IPS-15b (cell line): ENCODE measurements at regions not wholly inside any gene's neighbourhood (a gene's known extent, or its start where the extent isn't known, plus 50 kb on each side); places are given as distances from the start of the nearest gene placed in this dataset.
"Not testable (repeated sequence)": the region's sequence is repeated elsewhere in the genome, so short reads cannot be mapped to it uniquely, and the experiment has no call there.

Experiments used
- H3K27me3 ChIP-seq: one replicate; pipeline ENCODE4 v1.6.1; 2013; ENCODE audit warnings: low read length; ENCODE audit not compliant: control insufficient read depth, insufficient read depth
- H3K36me3 ChIP-seq: one replicate; pipeline ENCODE4 v1.6.1; 2013; ENCODE audit warnings: low read length; ENCODE audit not compliant: control insufficient read depth, insufficient read depth
- H3K4me1 ChIP-seq: one replicate; pipeline ENCODE4 v1.6.1; 2013; ENCODE audit warnings: mild to moderate bottlenecking, low read length; ENCODE audit not compliant: control insufficient read depth, insufficient read depth
- H3K4me3 ChIP-seq: one replicate; pipeline ENCODE4 v1.5.1; 2013; ENCODE audit warnings: low read depth, low read length
- H3K9ac ChIP-seq: one replicate; pipeline ENCODE4 v1.6.1; 2013; ENCODE audit warnings: low read depth, mild to moderate bottlenecking, low read length
- H3K9me3 ChIP-seq: one replicate; pipeline ENCODE4 v1.6.1; 2013; ENCODE audit warnings: mild to moderate bottlenecking, low read length; ENCODE audit not compliant: control insufficient read depth, insufficient read depth

DNA sequence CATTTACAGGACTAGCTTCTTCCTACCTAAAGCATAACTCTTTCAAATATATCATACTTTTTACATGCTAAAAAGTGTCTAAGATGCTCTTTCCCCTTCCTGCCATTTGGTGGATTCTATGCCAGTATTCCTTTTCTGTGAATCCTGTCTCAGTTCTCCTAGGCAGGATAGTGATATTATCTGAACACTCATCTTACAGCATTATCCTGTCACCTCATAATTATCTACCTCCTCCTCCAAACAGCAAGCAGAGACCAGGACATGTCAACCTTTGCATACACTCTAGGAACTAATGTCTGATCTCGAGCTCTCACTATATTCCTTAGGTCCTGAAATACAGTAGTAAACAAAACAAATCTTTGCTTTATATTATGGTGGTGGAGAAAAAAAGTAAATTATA is 275.5 kb downstream of the FAM181B start:
- Histone ChIP-seq H3K4me1 (no peaks in the 10 kb centered on the region), H3K27me3 (no peaks in the 10 kb centered on the region), H3K9me3 (no peaks in the 10 kb centered on the region), H3K36me3 (no peaks in the 10 kb centered on the region), H3K9ac (no peak overlapping the region), H3K4me3 (no peak overlapping the region)

DNA sequence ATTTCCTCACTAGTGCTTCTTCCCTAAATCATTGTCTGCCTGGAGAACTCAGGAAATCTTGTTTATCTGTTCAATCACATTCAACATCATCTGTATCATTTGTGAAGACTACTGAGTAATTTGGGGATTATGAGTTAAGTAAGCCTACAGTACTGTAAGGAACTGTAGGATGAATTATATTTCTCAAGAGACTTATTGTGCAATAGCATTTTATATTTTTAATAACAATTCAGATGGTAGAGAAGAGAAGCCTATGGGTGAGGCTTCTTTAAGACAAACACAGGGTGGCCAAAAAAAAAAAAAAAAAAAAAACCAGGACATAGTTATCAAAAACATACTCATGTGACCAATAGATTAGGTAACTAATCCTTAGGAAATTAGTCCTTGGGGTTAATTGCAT is 282.7 kb downstream of the FAM181B start:
- Histone ChIP-seq H3K36me3 (no peaks in the 10 kb centered on the region), H3K4me1 (no peaks in the 10 kb centered on the region), H3K9me3 (no peaks in the 10 kb centered on the region), H3K4me3 (no peak overlapping the region), H3K27me3 (no peaks in the 10 kb centered on the region), H3K9ac (no peak overlapping the region)

DNA sequence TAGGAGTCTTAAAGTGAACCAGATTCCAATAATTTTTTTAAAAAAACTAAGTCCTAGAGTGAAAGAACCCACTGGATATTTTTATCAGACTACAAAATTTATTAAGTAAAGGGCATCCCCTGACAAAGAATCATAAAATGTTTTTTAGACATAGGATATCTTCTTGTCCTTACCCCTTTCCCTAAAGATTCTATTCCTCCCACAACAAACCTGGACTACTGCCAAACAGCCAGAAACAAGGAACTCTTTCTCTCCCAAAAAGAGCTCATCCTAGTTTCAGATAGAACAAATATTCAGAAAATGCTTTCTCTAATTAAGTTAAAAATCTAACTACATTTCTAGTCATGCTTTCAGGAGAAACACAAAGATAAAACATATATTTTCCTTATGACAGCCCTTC is 327.1 kb downstream of the FAM181B start:
- no peaks in the 10 kb centered on the region for H3K36me3 ChIP-seq

DNA sequence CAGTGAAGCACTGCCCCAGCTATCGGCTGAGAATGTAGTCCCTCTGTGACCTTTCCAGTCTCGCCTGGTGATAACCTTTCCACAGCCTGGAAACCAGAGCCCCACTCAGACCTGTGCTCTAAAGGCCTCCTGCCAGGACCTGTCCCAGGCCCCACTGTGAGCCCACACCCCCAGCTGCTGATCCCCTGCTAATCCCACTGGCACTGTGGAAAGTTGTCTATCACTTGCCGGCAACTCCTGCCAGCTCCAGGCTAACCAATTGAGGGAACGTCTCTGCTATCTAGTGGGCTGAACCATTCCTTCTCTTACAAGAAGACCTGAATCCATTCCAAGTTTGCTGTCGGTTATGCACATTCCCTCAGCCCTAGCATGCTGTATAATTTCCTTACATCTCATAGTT is 328.2 kb downstream of the FAM181B start:
- H3K27me3 ChIP-seq = no peaks in the 10 kb centered on the region
- H3K9me3 ChIP-seq = no peaks in the 10 kb centered on the region
- H3K4me1 ChIP-seq = no peaks in the 10 kb centered on the region
- H3K9ac ChIP-seq = no peak overlapping the region
- H3K4me3 ChIP-seq = no peak overlapping the region
- H3K36me3 ChIP-seq = no peaks in the 10 kb centered on the region

More for the DNA sequence above, 327.1 kb downstream of the FAM181B start:
- Histone ChIP-seq H3K9ac (no peak overlapping the region), H3K4me3 (no peak overlapping the region), H3K27me3 (no peaks in the 10 kb centered on the region), H3K9me3 (no peaks in the 10 kb centered on the region), H3K4me1 (no peaks in the 10 kb centered on the region)

DNA sequence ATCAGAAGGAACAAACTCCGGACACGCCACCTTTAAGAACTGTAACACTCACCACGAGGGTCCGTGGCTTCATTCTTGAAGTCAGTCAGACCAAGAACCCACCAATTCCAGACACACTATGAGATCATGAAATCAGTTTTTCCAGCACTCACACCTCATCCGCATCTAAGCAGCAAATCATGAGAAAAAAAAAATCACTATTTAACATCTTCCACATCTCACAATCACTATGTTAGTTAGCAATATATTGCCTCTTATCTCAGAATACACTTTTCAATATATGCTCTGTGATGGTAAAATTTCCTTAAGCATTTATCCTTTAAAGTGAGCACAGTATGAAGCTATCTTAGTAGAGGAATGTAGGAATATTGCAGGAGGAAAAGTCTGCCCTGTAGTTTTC is 328.7 kb downstream of the FAM181B start:
- Histone ChIP-seq H3K36me3 (no peaks in the 10 kb centered on the region), H3K4me3 (no peak overlapping the region), H3K9ac (no peak overlapping the region), H3K9me3 (no peaks in the 10 kb centered on the region), H3K27me3 (no peaks in the 10 kb centered on the region), H3K4me1 (no peaks in the 10 kb centered on the region)

DNA sequence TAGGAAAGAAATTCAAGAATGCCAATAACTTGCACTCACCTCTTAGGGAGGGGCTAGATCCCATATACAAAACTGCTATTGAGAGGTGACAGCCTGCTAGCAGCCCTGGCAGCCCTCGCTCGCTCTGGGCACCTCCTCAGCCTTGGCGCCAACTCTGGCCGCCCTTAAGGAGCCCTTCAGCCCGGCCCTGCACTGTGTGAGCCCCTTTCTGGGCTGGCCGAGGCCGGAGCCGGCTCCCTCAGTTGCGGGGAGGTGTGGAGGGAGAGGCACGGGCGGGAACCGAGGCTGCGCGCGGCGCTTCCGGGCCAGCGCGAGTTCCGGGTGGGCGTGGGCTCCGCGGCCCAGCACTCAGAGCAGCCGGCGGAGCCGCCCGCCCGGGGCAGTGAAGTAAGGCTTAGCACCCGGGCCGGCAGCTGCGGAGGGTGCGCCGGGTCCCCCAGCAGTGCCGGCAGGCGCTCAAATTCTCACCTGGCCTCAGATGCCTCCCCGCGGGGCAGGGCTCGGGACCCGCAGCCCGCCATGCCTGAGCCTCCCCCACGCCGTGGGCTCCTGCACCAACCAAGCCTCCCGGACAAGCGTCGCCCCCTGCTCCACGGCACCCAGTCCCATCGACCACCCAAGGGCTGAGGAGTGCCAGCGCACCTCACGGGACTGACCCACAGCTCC is 329.9 kb downstream of the FAM181B start:
- H3K9ac ChIP-seq = no peak overlapping the region
- no peaks in the 10 kb centered on the region for H3K27me3 ChIP-seq
- H3K4me3 ChIP-seq = no peak overlapping the region
- H3K9me3 ChIP-seq = no peaks in the 10 kb centered on the region
- H3K36me3 ChIP-seq = no peaks in the 10 kb centered on the region
- H3K4me1 ChIP-seq = no peaks in the 10 kb centered on the region

DNA sequence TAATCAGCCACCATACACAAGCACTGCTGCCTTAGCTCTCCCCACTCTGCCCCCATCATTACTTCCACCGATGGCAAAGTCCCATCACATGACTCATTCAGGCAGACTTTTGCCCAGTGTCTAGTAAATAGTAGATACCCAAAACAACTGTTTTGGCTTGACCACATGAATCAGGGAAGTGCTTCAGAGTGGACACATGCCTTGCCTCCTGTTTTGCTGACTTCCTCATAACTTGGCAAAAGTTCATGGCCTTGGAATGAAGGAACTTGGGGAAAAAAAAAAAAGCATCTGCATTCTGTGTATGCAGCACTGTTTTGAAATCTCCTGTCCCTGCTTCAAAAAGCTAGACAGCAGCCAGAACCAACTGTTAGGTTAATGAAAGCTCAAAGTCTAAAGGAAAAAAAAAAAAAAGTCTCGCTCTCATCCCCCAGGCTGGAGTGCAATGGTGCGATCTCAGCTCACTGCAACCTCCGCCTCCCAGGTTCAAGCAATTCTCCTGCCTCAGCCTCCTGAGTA is 335.3 kb downstream of the FAM181B start:
- no peaks in the 10 kb centered on the region for H3K36me3 ChIP-seq
- no peak overlapping the region for H3K9ac ChIP-seq
- no peak overlapping the region for H3K4me3 ChIP-seq
- H3K4me1 ChIP-seq = no peaks in the 10 kb centered on the region
- H3K9me3 ChIP-seq = no peaks in the 10 kb centered on the region
- no peaks in the 10 kb centered on the region for H3K27me3 ChIP-seq

DNA sequence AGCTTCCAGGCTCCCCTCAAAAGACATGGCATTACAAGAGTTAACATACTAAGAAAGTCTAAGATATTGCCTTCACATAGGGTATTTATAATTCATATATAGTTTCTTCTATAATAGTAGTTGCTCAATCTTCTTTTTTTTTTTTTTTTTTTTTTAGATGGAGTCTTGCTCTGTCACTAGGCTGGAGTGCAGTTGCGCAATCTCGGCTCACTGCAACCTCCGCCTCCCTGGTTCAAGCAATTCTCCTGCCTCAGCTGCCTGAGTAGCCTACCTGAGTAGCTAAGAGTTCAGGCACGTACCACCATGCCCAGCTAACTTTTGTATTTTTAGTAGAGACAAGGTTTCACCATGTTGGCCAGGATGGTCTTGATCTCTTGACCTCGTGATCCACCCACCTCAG is 337.0 kb downstream of the FAM181B start:
- H3K9me3 ChIP-seq, H3K27me3 ChIP-seq, H3K4me1 ChIP-seq, H3K9ac ChIP-seq, H3K36me3 ChIP-seq, H3K4me3 ChIP-seq: not testable (repeated sequence)

DNA sequence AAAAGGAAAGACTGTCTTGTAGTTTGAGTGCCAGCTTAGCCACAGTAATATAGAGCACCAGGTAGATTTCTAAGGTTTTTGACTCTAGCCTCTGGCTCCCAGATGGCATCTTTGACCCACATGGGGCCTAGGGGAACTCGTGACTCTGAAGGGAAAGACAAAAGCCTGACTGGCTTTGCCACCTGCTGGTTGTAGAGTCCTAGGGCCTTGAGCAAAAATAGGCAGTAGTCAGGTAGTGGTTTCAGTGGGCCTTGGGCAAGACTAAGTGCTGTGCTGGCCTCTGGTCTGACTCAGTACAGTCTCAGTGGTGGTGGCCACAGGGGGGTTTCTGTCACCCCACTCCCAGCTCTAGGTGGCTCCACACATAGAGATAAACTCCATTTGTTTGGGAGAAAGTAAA is 349.4 kb downstream of the FAM181B start:
- Histone ChIP-seq H3K36me3 (no peaks in the 10 kb centered on the region), H3K4me1 (no peaks in the 10 kb centered on the region), H3K9me3 (no peaks in the 10 kb centered on the region)

DNA sequence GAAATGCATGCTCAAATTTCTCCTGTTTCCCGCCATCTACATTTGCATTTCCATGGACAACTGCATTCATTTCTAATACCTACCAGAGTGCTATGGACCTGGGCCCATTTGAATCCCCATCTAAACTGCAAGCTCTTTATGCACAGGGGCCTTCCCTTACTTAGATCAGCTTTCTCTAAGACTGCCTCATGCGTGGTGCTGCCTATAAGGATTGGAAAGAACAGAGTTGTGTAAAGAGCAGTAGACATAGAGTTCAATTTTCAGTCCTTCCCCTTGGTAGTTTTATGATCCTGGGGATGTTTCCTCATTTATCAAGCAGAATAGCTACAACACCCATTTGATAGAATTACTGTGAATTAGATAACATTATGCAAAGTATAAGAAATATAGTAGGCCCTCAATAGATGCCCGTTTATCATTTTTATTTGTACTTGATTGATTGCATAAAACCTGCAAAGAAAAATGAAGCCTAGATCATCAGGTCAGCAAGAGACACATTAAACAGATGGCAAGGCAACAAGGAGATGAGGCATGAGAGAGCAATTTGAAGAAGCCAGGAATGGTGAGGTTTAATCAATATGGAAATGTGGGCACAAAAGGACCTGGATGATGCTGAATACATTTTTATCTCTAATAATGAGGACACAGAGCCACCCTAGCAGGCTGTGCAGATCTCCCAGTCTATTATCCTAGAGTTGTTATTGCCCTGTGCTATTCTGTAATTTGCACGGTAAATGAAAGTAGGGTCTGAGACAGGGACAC is 359.7 kb downstream of the FAM181B start:
- H3K36me3 ChIP-seq = no peaks in the 10 kb centered on the region
- no peak overlapping the region for H3K9ac ChIP-seq
- no peaks in the 10 kb centered on the region for H3K4me1 ChIP-seq
- H3K27me3 ChIP-seq = no peaks in the 10 kb centered on the region
- H3K9me3 ChIP-seq = no peaks in the 10 kb centered on the region
- H3K4me3 ChIP-seq = no peak overlapping the region

More for the DNA sequence above, 349.4 kb downstream of the FAM181B start:
- H3K27me3 ChIP-seq = no peaks in the 10 kb centered on the region
- no peak overlapping the region for H3K9ac ChIP-seq
- no peak overlapping the region for H3K4me3 ChIP-seq

DNA sequence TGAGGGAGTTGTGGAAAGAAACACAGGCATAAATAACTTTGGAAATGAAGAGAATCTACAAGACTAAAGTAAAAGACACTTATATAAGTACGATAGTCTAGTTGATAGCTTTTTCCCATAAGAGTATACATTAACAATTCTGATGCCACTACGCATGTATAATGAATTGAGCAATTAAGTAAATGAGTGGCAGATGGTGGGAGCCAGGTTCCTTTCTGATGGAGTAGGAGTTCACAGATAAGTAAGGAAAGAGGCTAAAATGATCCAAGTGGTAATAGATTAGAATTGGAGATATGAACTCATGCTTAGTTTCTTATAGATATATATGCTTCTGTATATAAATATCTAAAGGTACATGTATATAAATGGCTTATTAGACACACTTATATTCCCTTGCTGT is 368.3 kb downstream of the FAM181B start:
- H3K9me3 ChIP-seq = no peaks in the 10 kb centered on the region
- no peak overlapping the region for H3K9ac ChIP-seq
- H3K4me1 ChIP-seq = no peaks in the 10 kb centered on the region
- no peaks in the 10 kb centered on the region for H3K27me3 ChIP-seq
- no peaks in the 10 kb centered on the region for H3K36me3 ChIP-seq
- no peak overlapping the region for H3K4me3 ChIP-seq

DNA sequence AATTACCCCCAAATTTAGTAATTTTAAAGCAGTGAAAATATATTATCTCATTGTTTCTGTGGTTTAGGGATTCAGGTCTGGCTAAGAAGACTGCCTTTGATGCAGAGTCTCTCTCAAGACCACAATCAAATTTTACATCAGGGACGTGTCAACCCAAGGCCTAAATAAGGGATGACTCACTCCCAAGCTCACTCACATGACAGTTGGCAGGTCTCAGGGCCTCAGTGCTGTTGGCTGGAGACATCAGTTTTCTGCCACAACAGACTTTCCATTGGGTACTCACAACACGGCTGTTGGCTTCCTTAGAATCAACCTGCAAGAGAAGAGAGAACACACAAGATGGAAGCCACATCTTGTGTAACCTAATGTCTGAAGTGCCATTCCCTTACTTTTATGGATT is 377.3 kb downstream of the FAM181B start:
- Histone ChIP-seq H3K36me3 (no peaks in the 10 kb centered on the region), H3K9me3 (no peaks in the 10 kb centered on the region), H3K4me1 (no peaks in the 10 kb centered on the region), H3K4me3 (no peak overlapping the region), H3K27me3 (no peaks in the 10 kb centered on the region), H3K9ac (no peak overlapping the region)
